ENCODE measurements at regions not wholly inside any gene's neighbourhood (a gene's known extent, or its start where the extent isn't known, plus 50 kb on each side); places are given as distances from the start of the nearest gene placed in this dataset.

DNA sequence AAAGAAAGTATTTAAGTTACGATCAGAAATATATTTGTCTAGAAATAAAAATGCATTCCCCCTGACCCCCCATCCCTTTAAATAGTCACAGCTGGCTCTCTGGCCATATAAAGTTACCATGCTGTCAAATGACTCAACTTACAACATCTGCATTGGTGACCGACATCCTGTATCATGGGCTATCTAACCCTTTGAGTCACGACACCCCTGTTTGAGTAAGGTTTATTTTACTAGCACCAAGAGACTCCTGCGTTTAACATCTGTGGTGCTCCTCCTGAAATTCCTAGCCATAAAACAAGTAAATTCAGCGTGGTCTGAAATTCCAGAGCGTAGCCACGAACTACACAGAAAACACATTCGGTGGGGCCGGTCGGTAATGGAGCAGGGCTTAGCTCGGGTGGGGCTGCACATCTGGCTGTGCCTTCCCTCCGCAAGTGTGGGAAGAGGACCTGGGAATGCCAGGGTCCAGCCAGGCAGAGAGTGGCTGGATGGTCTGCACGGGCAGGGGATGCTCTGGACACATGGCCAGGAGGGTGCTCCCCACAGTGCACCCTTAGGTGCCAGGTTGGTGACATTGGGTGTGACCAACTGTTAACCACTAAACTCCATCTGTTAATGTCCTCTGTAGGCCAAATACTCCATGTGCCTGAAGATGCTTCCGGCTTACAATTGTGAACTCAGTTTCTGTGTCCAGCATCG is 53.0 kb upstream of the CLDN14 start:
- no peak for ATAC-seq (ENCODE audit: low read depth)
- POLR2A ChIA-PET: no interaction called here
- Mint-ChIP-seq H3K4me3 (no peak overlapping the region), H3K27ac (no peak overlapping the region), H3K36me3 (ENCODE audit: low read depth) (no peaks in the 10 kb centered on the region), H3K9me3 (no peaks in the 10 kb centered on the region), H3K4me1 (peaks cover 2% of the 10 kb centered on the region), H3K27me3 (no peaks in the 10 kb centered on the region)
- intact Hi-C loops (cut with micrococcal nuclease): no loop called here
- TF ChIP-seq CTCF (IDR thresholded peaks at IDR 0.05): no peak
- CTCF ChIA-PET: no interaction called here
- no peak for DNase-seq

- Mint-ChIP-seq H3K4me1 (peaks cover 2% of the 10 kb centered on the region), H3K4me3 (no peak overlapping the region), H3K9me3 (no peaks in the 10 kb centered on the region), H3K36me3 (ENCODE audit: low read depth) (no peaks in the 10 kb centered on the region), H3K27ac (no peak overlapping the region), H3K27me3 (no peaks in the 10 kb centered on the region)
- ATAC-seq (ENCODE audit: low read depth) (no peak), DNase-seq (no peak)
- no peak for TF ChIP-seq CTCF (IDR thresholded peaks at IDR 0.05)
- ChIA-PET CTCF (no interaction called here), POLR2A (no interaction called here)
- intact Hi-C loops (cut with micrococcal nuclease): no loop called here
Observed at GRCh38 chr21:36533468-36533848, 53.5 kb upstream of the CLDN14 start.

GRCh38 chr21:36534656-36535055 is 54.7 kb upstream of the CLDN14 start:
- Mint-ChIP-seq H3K36me3 (ENCODE audit: low read depth) (no peaks in the 10 kb centered on the region), H3K27me3 (no peaks in the 10 kb centered on the region), H3K27ac (no peak overlapping the region), H3K4me3 (no peak overlapping the region), H3K4me1 (peaks cover 2% of the 10 kb centered on the region), H3K9me3 (no peaks in the 10 kb centered on the region)
- DNase-seq: no peak
- no peak for ATAC-seq (ENCODE audit: low read depth)
- no peak for TF ChIP-seq CTCF (IDR thresholded peaks at IDR 0.05)
- POLR2A ChIA-PET: no interaction called here
- CTCF ChIA-PET: no interaction called here
- intact Hi-C loops (cut with micrococcal nuclease): no loop called here

GRCh38 chr21:36535618-36536241 is 55.8 kb upstream of the CLDN14 start:
- DNase-seq (no peak), ATAC-seq (ENCODE audit: low read depth) (peak; percentile 42)
- no peaks in the 10 kb centered on the region for H3K9me3 Mint-ChIP-seq
- CTCF ChIA-PET: no interaction called here
- H3K4me1 Mint-ChIP-seq: peaks cover 2% of the 10 kb centered on the region
- H3K27me3 Mint-ChIP-seq: no peaks in the 10 kb centered on the region
- H3K36me3 Mint-ChIP-seq (ENCODE audit: low read depth): no peaks in the 10 kb centered on the region
- no peak overlapping the region for H3K4me3 Mint-ChIP-seq
- POLR2A ChIA-PET: no interaction called here
- intact Hi-C loops (cut with micrococcal nuclease): no loop called here
- TF ChIP-seq CTCF (IDR thresholded peaks at IDR 0.05): no peak
- H3K27ac Mint-ChIP-seq: no peak overlapping the region

DNA sequence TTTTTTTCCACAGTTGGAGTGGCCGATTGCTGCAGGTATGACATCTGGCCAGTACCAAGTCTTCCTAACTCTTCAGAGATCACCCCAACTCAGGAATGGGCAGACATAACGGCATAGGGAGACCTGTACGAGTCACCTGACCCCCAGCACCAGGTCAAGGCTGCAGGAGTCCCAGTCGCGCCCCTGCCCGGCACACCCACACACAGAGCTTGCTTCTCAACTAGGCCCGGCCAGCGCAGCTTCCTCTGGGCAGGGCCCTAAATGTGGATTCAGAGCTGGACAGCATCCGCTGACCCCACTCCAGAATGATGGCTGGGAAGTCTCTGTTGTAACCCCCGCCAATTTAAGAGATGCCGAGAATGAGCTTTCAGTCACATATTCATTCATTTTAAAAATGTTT is 58.8 kb upstream of the CLDN14 start:
- DNase-seq (no peak), ATAC-seq (ENCODE audit: low read depth) (no peak)
- H3K9me3 Mint-ChIP-seq: no peaks in the 10 kb centered on the region
- ChIA-PET CTCF (no interaction called here), POLR2A (no interaction called here)
- no peak overlapping the region for H3K27ac Mint-ChIP-seq
- TF ChIP-seq CTCF (IDR thresholded peaks at IDR 0.05): no peak
- H3K27me3 Mint-ChIP-seq: peaks cover 11% of the 10 kb centered on the region
- H3K36me3 Mint-ChIP-seq (ENCODE audit: low read depth): no peaks in the 10 kb centered on the region
- peaks cover 5% of the 10 kb centered on the region for H3K4me1 Mint-ChIP-seq
- no peak overlapping the region for H3K4me3 Mint-ChIP-seq
- intact Hi-C loops (cut with micrococcal nuclease): no loop called here

Data from activated B cell treated with CpG ODN at 0.5 μM for 24 hours (primary cell).